OCI-LY7 (cell line): ENCODE measurements at regions not wholly inside any gene's neighbourhood (a gene's known extent, or its start where the extent isn't known, plus 50 kb on each side); places are given as distances from the start of the nearest gene placed in this dataset.

Experiments used
- BruUV-seq: library from RNA; stranded (reverse); fragments of 400-500 nt; replicated peaks from 2 replicates; lab custom pipeline; 2021; lab: Mats Ljungman, UMichigan
- CTCF ChIA-PET: fragments of 300-600 bp; sonication (Branson Sonifier 250); formaldehyde crosslinking; loops from one replicate; lab custom pipeline; 2022; ENCODE audit warnings: antibody characterized with exemption; ENCODE audit not compliant: unreplicated experiment; lab: Charles Lee
- POLR2A ChIA-PET: fragments of 300-600 bp; sonication (Branson Sonifier 250); formaldehyde crosslinking; loops from one replicate; lab custom pipeline; 2022; ENCODE audit warnings: antibody characterized with exemption; lab: Charles Lee
- DNase-seq: peaks from one replicate; pipeline ENCODE4 v3.0.0-alpha.2; 2015; ENCODE audit warnings: low spot score
- H2AFZ ChIP-seq: fragments of 200-600 bp; sonication (generic), shearing (Covaris generic); 2 replicates; pipeline ENCODE4 v1.6.1; 2014; ENCODE audit warnings: mild to moderate bottlenecking, antibody characterized with exemption, low read length, moderate library complexity
- H3K27ac ChIP-seq: fragments of 200-600 bp; sonication (generic); 2 replicates; pipeline ENCODE4 v1.5.1; 2014; ENCODE audit warnings: mixed run types, low read depth, mild to moderate bottlenecking, moderate library complexity, low read length, inconsistent platforms; ENCODE audit not compliant: poor library complexity, severe bottlenecking
- H3K36me3 ChIP-seq: fragments of 200-600 bp; sonication (generic); 2 replicates; pipeline ENCODE4 v1.6.1; 2014; ENCODE audit warnings: mild to moderate bottlenecking, antibody characterized with exemption, low read length, moderate library complexity, mixed read lengths; ENCODE audit not compliant: insufficient read depth
- H3K4me1 ChIP-seq: fragments of 200-600 bp; sonication (generic); 2 replicates; pipeline ENCODE4 v1.5.1; 2014; ENCODE audit warnings: mild to moderate bottlenecking, low read length; ENCODE audit not compliant: insufficient read depth, poor library complexity, severe bottlenecking
- H3K4me2 ChIP-seq: fragments of 200-600 bp; sonication (generic); 2 replicates; pipeline ENCODE4 v1.6.1; 2014; ENCODE audit warnings: mild to moderate bottlenecking, low read length
- H3K4me3 ChIP-seq: fragments of 200-600 bp; sonication (generic); 2 replicates; pipeline ENCODE4 v1.5.1; 2014; ENCODE audit warnings: mild to moderate bottlenecking, low read depth, low read length; ENCODE audit not compliant: poor library complexity, severe bottlenecking
- H3K79me2 ChIP-seq: fragments of 200-600 bp; sonication (generic); 2 replicates; pipeline ENCODE4 v1.6.1; 2016; ENCODE audit warnings: low read depth, mild to moderate bottlenecking, low read length, moderate library complexity, mixed read lengths; ENCODE audit not compliant: insufficient read depth
- H3K9me2 ChIP-seq: fragments of 200-600 bp; sonication (generic); 2 replicates; pipeline ENCODE4 v1.6.1; 2016; ENCODE audit warnings: mild to moderate bottlenecking, low read length, mixed read lengths; ENCODE audit not compliant: insufficient read depth
- H3K9me3 ChIP-seq: fragments of 200-600 bp; sonication (generic); 2 replicates; pipeline ENCODE4 v1.6.1; 2014; ENCODE audit warnings: mild to moderate bottlenecking, mixed run types, low read length, mixed read lengths
- H4K20me1 ChIP-seq: fragments of 200-600 bp; sonication (generic); 2 replicates; pipeline ENCODE4 v1.6.1; 2014; ENCODE audit warnings: mild to moderate bottlenecking, antibody characterized with exemption, low read length, moderate library complexity, mixed read lengths; ENCODE audit not compliant: insufficient read depth
- CTCF ChIP-seq: fragments of 200-600 bp; sonication (generic); conservative IDR thresholded peaks from 2 replicates; pipeline ENCODE4 v1.5.1; 2014; ENCODE audit warnings: mild to moderate bottlenecking, antibody characterized with exemption, low read length, moderate library complexity, mixed read lengths
- EZH2phosphoT487 ChIP-seq: fragments of 200-600 bp; sonication (generic); IDR thresholded peaks from 2 replicates; pipeline ENCODE4 v1.6.1; 2018; ENCODE audit warnings: low read depth, borderline replicate concordance, mild to moderate bottlenecking, mixed run types, antibody characterized with exemption, low read length, moderate library complexity, mixed read lengths
- intact Hi-C: fragments of 100-400 bp; cut with micrococcal nuclease; formaldehyde crosslinking; loops from one replicate; pipeline ENCODE4 v1.10.0; 2022; ENCODE audit not compliant: unreplicated experiment

- no peaks in the 10 kb centered on the region for H3K9me3 ChIP-seq
- H3K79me2 ChIP-seq: no peaks in the 10 kb centered on the region
- intact Hi-C loops: no loop called here
- ChIA-PET POLR2A (no interaction called here), CTCF (no interaction called here)
- H3K27ac ChIP-seq: no peak overlapping the region
- no peaks in the 10 kb centered on the region for H4K20me1 ChIP-seq
- H2AFZ ChIP-seq: no peak overlapping the region
- BruUV-seq: no TSS peak
- no peak overlapping the region for H3K4me2 ChIP-seq
- no peaks in the 10 kb centered on the region for H3K9me2 ChIP-seq
- H3K4me3 ChIP-seq: no peak overlapping the region
- H3K4me1 ChIP-seq: no peaks in the 10 kb centered on the region
- no peak for DNase-seq
- TF ChIP-seq EZH2phosphoT487 (no peak), CTCF (no peak)
- H3K36me3 ChIP-seq: no peaks in the 10 kb centered on the region
These were observed 687.3 kb downstream of the TLE4 start for GRCh38 chr9:80259079-80259478.

GRCh38 chr9:80251778-80252177 lies 680.0 kb downstream of the TLE4 start:
- H2AFZ ChIP-seq: no peak overlapping the region
- H3K9me3 ChIP-seq: no peaks in the 10 kb centered on the region
- no peaks in the 10 kb centered on the region for H3K9me2 ChIP-seq
- DNase-seq: no peak
- H4K20me1 ChIP-seq: no peaks in the 10 kb centered on the region
- no peaks in the 10 kb centered on the region for H3K4me1 ChIP-seq
- H3K4me3 ChIP-seq: no peak overlapping the region
- no peaks in the 10 kb centered on the region for H3K36me3 ChIP-seq
- ChIA-PET POLR2A (no interaction called here), CTCF (no interaction called here)
- H3K79me2 ChIP-seq: no peaks in the 10 kb centered on the region
- H3K27ac ChIP-seq: no peak overlapping the region
- H3K4me2 ChIP-seq: no peak overlapping the region
- no peak for TF ChIP-seq EZH2phosphoT487
- no peak for TF ChIP-seq CTCF
- intact Hi-C loops: no loop called here
- BruUV-seq: no TSS peak

- H3K4me1 ChIP-seq: no peaks in the 10 kb centered on the region
- CTCF ChIA-PET: no interaction called here
- no peak overlapping the region for H3K27ac ChIP-seq
- H4K20me1 ChIP-seq: no peaks in the 10 kb centered on the region
- H3K4me2 ChIP-seq: no peak overlapping the region
- DNase-seq: no peak
- H3K4me3 ChIP-seq: no peak overlapping the region
- no peaks in the 10 kb centered on the region for H3K79me2 ChIP-seq
- intact Hi-C loops: no loop called here
- H2AFZ ChIP-seq: no peak overlapping the region
- no TSS peak for BruUV-seq
- H3K9me3 ChIP-seq: no peaks in the 10 kb centered on the region
- POLR2A ChIA-PET: no interaction called here
- H3K36me3 ChIP-seq: no peaks in the 10 kb centered on the region
- TF ChIP-seq EZH2phosphoT487 (no peak), CTCF (no peak)
- H3K9me2 ChIP-seq: no peaks in the 10 kb centered on the region
These were observed 670.3 kb downstream of the TLE4 start for GRCh38 chr9:80242022-80242421.
